Activated CD4-positive, alpha-beta T cell treated with anti-CD3 and anti-CD28 coated beads for 24 hours (primary cell): ENCODE measurements at regions not wholly inside any gene's neighbourhood (a gene's known extent, or its start where the extent isn't known, plus 50 kb on each side); places are given as distances from the start of the nearest gene placed in this dataset.

Experiments
- DNase-seq, 2 donors: peaks; one replicate each; pipeline ENCODE4 v3.0.0-alpha.2; 2020; ENCODE audit warnings: low read depth in 2 of 2

- no peak for DNase-seq
Measured at GRCh38 chr1:101086783-101087182, 61.2 kb upstream of the DPH5 start.

DNA sequence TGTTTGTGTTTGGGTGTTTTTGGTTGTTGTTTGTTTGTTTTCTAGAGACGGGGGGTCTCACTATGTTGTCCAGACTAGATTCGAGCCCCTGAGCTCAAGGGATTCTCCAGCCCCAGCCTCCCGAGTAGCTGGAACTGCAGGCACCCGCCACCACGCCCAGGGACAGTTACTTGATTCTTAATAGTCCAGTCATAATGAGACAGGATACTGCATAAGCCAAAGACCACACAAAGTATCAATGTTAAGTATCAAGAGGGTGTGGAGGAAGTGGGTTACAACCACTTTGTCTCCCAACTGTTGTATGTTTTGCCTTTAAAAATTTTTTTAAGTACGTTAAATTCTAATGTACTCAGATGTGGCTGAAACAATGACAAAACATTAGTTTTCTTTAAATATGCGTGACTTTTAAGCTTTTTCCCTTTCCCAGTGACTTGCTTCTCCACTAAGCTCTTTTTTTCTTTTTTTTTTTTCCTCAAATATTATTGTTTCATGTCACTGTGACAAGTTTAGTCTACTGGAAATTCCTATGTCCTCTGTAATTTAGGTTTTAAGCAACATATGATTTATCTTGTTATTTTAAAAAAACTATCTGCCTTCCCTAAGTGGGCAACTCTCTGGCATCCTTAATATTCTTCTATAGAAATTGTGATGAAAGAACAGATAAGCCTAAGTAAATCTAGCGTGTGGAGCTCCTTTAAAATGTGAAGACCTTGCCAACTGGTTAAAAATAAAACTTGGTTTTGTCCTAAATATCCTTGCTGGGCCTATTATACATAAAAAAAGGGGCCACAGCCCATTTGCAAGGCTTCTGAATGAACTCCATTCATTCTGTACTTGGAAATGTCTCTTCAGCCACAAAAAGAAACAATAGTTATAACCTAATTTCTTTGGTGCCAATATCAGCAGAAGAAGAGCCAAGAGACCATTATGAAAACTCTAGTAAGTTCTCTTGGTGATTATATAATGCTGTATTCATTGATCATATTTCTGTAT is 56.2 kb upstream of the DPH5 start:
- DNase-seq, result peak in 1 of 2 donors; percentile 16

DNA sequence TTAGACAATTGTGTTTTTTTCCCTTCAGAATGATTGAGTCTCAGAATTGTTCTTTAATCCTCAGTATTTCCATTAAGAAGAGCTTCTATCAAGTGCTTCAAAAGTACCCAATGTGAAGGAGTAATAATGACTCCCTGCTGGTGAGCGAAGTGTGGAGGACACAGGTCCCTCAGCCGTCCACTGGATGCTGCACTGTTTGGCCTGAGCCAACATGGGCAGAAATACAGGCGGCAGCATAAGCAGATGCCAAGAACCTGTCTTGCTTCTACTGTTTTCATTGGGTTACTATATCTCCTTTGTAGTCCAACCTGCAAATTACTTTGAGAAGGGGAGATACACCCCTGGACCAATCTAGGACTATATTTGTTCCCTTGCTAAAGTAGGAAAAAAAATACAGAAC is 55.3 kb upstream of the DPH5 start:
- no peak for DNase-seq

- DNase-seq, result no peak
Measured at GRCh38 chr1:101079341-101079740, 53.8 kb upstream of the DPH5 start.

DNA sequence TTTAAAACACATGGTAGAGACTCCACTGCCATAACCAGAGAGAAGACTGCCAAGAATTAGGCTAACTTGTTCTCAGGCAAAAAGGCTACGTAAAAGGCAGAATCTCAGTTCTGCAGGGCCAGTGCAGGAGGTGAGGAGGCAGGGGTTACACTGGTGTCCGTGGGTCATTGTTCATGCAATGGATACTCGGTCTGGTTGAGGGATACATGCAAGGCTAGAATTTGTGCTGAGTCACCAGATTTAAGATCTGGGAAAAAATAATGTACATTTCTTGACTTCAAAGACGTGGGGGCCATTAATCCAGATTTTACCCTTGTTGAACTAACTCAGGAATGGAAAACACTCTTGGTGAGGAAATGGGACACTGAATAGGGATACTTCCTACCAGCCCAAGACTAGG is 52.3 kb upstream of the DPH5 start:
- DNase-seq, result no peak

DNA sequence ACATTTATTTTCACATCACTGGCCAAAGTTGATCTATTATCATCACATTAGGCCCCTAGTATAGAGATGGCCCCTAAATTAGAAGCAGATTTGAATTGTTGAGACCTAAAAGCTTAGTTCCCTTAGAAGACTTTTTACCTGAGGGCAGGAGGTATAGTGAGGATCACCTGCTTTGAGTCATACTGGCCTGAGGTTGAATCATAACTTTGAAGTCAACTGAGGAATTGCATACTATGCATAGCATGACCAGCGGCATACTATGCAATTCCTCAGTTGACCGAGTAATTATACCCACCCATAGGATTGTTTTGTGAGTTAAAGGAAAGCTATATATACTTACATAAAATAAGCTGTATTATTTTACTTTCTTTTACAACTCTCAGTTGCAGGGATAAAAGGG is 50.3 kb upstream of the DPH5 start:
- DNase-seq, result no peak
